ENCODE measurements at regions not wholly inside any gene's neighbourhood (a gene's known extent, or its start where the extent isn't known, plus 50 kb on each side); places are given as distances from the start of the nearest gene placed in this dataset.
"Not testable (repeated sequence)": the region's sequence is repeated elsewhere in the genome, so short reads cannot be mapped to it uniquely, and the experiment has no call there.

- FAIRE-seq, result no peak
These were observed 132.3 kb upstream of the TFPI start for GRCh38 chr2:187686416-187687024.

GRCh38 chr2:187687585-187687984 is 133.3 kb upstream of the TFPI start:
- peak; percentile 30 for FAIRE-seq

GRCh38 chr2:187689372-187689771 is 135.1 kb upstream of the TFPI start:
- FAIRE-seq, result no peak

GRCh38 chr2:187693923-187694322 is 139.7 kb upstream of the TFPI start:
- FAIRE-seq, result peak; percentile 11

- FAIRE-seq, result not testable (repeated sequence)
These were observed 142.4 kb upstream of the TFPI start for GRCh38 chr2:187696644-187697043.

GRCh38 chr2:187698374-187699110 is 144.3 kb upstream of the TFPI start:
- FAIRE-seq, result no peak

GRCh38 chr2:187702157-187702556 is 147.9 kb upstream of the TFPI start:
- no peak for FAIRE-seq

- no peak for FAIRE-seq
These were observed 154.0 kb upstream of the TFPI start for GRCh38 chr2:187708272-187708671.

- FAIRE-seq, result no peak
These were observed 154.8 kb upstream of the TFPI start for GRCh38 chr2:187709065-187709464.

GRCh38 chr2:187710791-187711521 is 156.7 kb upstream of the TFPI start:
- no peak for FAIRE-seq

GRCh38 chr2:187715590-187715989 is 161.4 kb upstream of the TFPI start:
- FAIRE-seq, result no peak

GRCh38 chr2:187716301-187716700 is 162.1 kb upstream of the TFPI start:
- no peak for FAIRE-seq

- no peak for FAIRE-seq
These were observed 163.9 kb upstream of the TFPI start for GRCh38 chr2:187718092-187718491.

- no peak for FAIRE-seq
These were observed 165.3 kb upstream of the TFPI start for GRCh38 chr2:187719510-187719909.

GRCh38 chr2:187748958-187749357 is 194.7 kb upstream of the TFPI start:
- FAIRE-seq, result no peak

GRCh38 chr2:187749804-187750431 is 195.7 kb upstream of the TFPI start:
- no peak for FAIRE-seq

- FAIRE-seq, result no peak
These were observed 214.8 kb upstream of the TFPI start for GRCh38 chr2:187768995-187769394.

- FAIRE-seq, result no peak
These were observed 215.2 kb upstream of the TFPI start for GRCh38 chr2:187769437-187769836.

GRCh38 chr2:187774551-187775071 is 220.4 kb upstream of the TFPI start:
- no peak for FAIRE-seq

- no peak for FAIRE-seq
These were observed 221.0 kb upstream of the TFPI start for GRCh38 chr2:187775196-187775595.

- FAIRE-seq, result no peak
These were observed 221.4 kb upstream of the TFPI start for GRCh38 chr2:187775651-187776050.

GRCh38 chr2:187782301-187782700 is 228.1 kb upstream of the TFPI start:
- FAIRE-seq, result no peak

- no peak for FAIRE-seq
These were observed 229.2 kb upstream of the TFPI start for GRCh38 chr2:187783446-187783845.

All from A204.1 (cell line).